H9 (cell line): ENCODE measurements at regions not wholly inside any gene's neighbourhood (a gene's known extent, or its start where the extent isn't known, plus 50 kb on each side); places are given as distances from the start of the nearest gene placed in this dataset.
"Not testable (repeated sequence)": the region's sequence is repeated elsewhere in the genome, so short reads cannot be mapped to it uniquely, and the experiment has no call there.

ENCODE experiments used
- DNase-seq: peaks from one replicate; pipeline ENCODE4 v3.0.0-alpha.2; 2017
- H2AFZ ChIP-seq: one replicate; pipeline ENCODE4 v1.6.1; 2013; ENCODE audit warnings: mild to moderate bottlenecking, low read length, control low read depth, moderate library complexity
- H2AK5ac ChIP-seq: 2 replicates; pipeline ENCODE4 v1.6.1; 2013; ENCODE audit warnings: low read length, control low read depth, mixed read lengths; ENCODE audit not compliant: insufficient read length
- H2BK120ac ChIP-seq: one replicate; pipeline ENCODE4 v1.6.1; 2013; ENCODE audit warnings: low read depth, mild to moderate bottlenecking, low read length, control low read depth, inconsistent platforms; ENCODE audit not compliant: poor library complexity, severe bottlenecking
- H2BK12ac ChIP-seq: 2 replicates; pipeline ENCODE4 v1.6.1; 2013; ENCODE audit warnings: low read length, control low read depth, mixed read lengths, low read depth; ENCODE audit not compliant: insufficient read length
- H2BK15ac ChIP-seq: 2 replicates; pipeline ENCODE4 v1.6.1; 2013; ENCODE audit warnings: low read depth, low read length, control low read depth
- H2BK20ac ChIP-seq: one replicate; pipeline ENCODE4 v1.6.1; 2013; ENCODE audit warnings: low read depth, mild to moderate bottlenecking, low read length, control low read depth, inconsistent platforms; ENCODE audit not compliant: poor library complexity, severe bottlenecking
- H2BK5ac ChIP-seq: 2 replicates; pipeline ENCODE4 v1.6.1; 2013; ENCODE audit warnings: low read length, control low read depth, mixed read lengths; ENCODE audit not compliant: insufficient read length
- H3K14ac ChIP-seq: 2 replicates; pipeline ENCODE4 v1.6.1; 2013; ENCODE audit warnings: low read length, control low read depth; ENCODE audit not compliant: insufficient read depth
- H3K18ac ChIP-seq: 2 replicates; pipeline ENCODE4 v1.6.1; 2013; ENCODE audit warnings: low read depth, mild to moderate bottlenecking, mixed read lengths, low read length, control low read depth; ENCODE audit not compliant: insufficient read length
- H3K23ac ChIP-seq: 2 replicates; pipeline ENCODE4 v1.6.1; 2013; ENCODE audit warnings: low read length, control low read depth, mixed read lengths, low read depth; ENCODE audit not compliant: insufficient read length
- H3K23me2 ChIP-seq: 2 replicates; pipeline ENCODE4 v1.6.1; 2013; ENCODE audit warnings: low read depth, mild to moderate bottlenecking, mixed read lengths, low read length, control low read depth; ENCODE audit not compliant: insufficient read length, poor library complexity, severe bottlenecking
- H3K27ac ChIP-seq: 2 replicates; pipeline ENCODE4 v1.5.1; 2013; ENCODE audit warnings: low read length, control low read depth, mixed read lengths, low read depth; ENCODE audit not compliant: insufficient read length
- H3K27me3 ChIP-seq: 2 replicates; pipeline ENCODE4 v1.6.1; 2013; ENCODE audit warnings: low read length, control low read depth, inconsistent platforms; ENCODE audit not compliant: insufficient read depth
- H3K4ac ChIP-seq: 2 replicates; pipeline ENCODE4 v1.6.1; 2013; ENCODE audit warnings: low read depth, mild to moderate bottlenecking, control low read depth, inconsistent platforms, low read length, moderate library complexity
- H3K4me1 ChIP-seq: 2 replicates; pipeline ENCODE4 v1.6.1; 2013; ENCODE audit warnings: low read length, control low read depth, inconsistent platforms; ENCODE audit not compliant: insufficient read depth
- H3K4me2 ChIP-seq: 2 replicates; pipeline ENCODE4 v1.6.1; 2013; ENCODE audit warnings: low read length, control low read depth, mixed read lengths; ENCODE audit not compliant: insufficient read length, insufficient read depth
- H3K56ac ChIP-seq: 2 replicates; pipeline ENCODE4 v1.6.1; 2013; ENCODE audit warnings: low read depth, mild to moderate bottlenecking, mixed read lengths, low read length, control low read depth; ENCODE audit not compliant: insufficient read length
- H3K79me1 ChIP-seq: 2 replicates; pipeline ENCODE4 v1.6.1; 2013; ENCODE audit warnings: low read depth, mild to moderate bottlenecking, moderate library complexity, low read length, control low read depth, inconsistent platforms; ENCODE audit not compliant: insufficient read depth, poor library complexity, severe bottlenecking
- H3K79me2 ChIP-seq: 2 replicates; pipeline ENCODE4 v1.6.1; 2013; ENCODE audit warnings: low read length, control low read depth, inconsistent platforms; ENCODE audit not compliant: insufficient read depth
- H3K9ac ChIP-seq: 2 replicates; pipeline ENCODE4 v1.6.1; 2013; ENCODE audit warnings: low read length, control low read depth, mixed read lengths; ENCODE audit not compliant: insufficient read length; ENCODE audit errors: extremely low read depth
- H3K9me3 ChIP-seq: one replicate; pipeline ENCODE4 v1.6.1; 2013; ENCODE audit warnings: low read depth, low read length, inconsistent platforms; ENCODE audit not compliant: control insufficient read depth
- H3T11ph ChIP-seq: one replicate; pipeline ENCODE4 v1.6.1; 2013; ENCODE audit warnings: mild to moderate bottlenecking, low read length, control low read depth, inconsistent platforms
- H4K20me1 ChIP-seq: one replicate; pipeline ENCODE4 v1.6.1; 2013; ENCODE audit not compliant: control insufficient read depth, insufficient read length, insufficient read depth
- H4K5ac ChIP-seq: 2 replicates; pipeline ENCODE4 v1.6.1; 2013; ENCODE audit warnings: low read depth, mild to moderate bottlenecking, mixed read lengths, low read length, control low read depth; ENCODE audit not compliant: insufficient read length
- H4K8ac ChIP-seq: replicated peaks from 2 replicates; pipeline ENCODE4 v1.6.1; 2013; ENCODE audit warnings: low read length, control low read depth, mixed read lengths, low read depth; ENCODE audit not compliant: insufficient read length
- H4K91ac ChIP-seq: 2 replicates; pipeline ENCODE4 v1.6.1; 2013; ENCODE audit warnings: low read depth, mild to moderate bottlenecking, moderate library complexity, mixed read lengths, low read length, control low read depth; ENCODE audit not compliant: insufficient read length
- H3K27ac Mint-ChIP-seq, 3 experiments: 2 replicates in 2 of 3; 3 replicates in 1 of 3; pipeline ENCODE4 v1.8.0; 2020 to 2021; ENCODE audit warnings: mixed read lengths in 3 of 3, mild to moderate bottlenecking in 1 of 3, moderate library complexity in 1 of 3
- H3K27me3 Mint-ChIP-seq: 2 replicates; pipeline ENCODE4 v1.8.0; 2021; ENCODE audit warnings: low read depth, mild to moderate bottlenecking, moderate library complexity, mixed read lengths
- H3K36me3 Mint-ChIP-seq, 3 experiments: 2 replicates in 2 of 3; 3 replicates in 1 of 3; pipeline ENCODE4 v1.8.0; 2020 to 2021; ENCODE audit warnings: low read depth in 3 of 3, mixed read lengths in 3 of 3; ENCODE audit not compliant: insufficient read depth in 1 of 3
- H3K4me1 Mint-ChIP-seq, 2 experiments: 2 replicates each; pipeline ENCODE4 v1.8.0; 2020; ENCODE audit warnings: mixed read lengths in 2 of 2
- H3K4me3 Mint-ChIP-seq, 2 experiments: 2 replicates in 1 of 2; 3 replicates in 1 of 2; pipeline ENCODE4 v1.8.0; 2020 to 2021; ENCODE audit warnings: mild to moderate bottlenecking in 2 of 2, mixed read lengths in 2 of 2, moderate library complexity in 1 of 2
- H3K9me3 Mint-ChIP-seq, 2 experiments: 2 replicates in 1 of 2; 3 replicates in 1 of 2; pipeline ENCODE4 v1.8.0; 2020; ENCODE audit warnings: mild to moderate bottlenecking in 2 of 2, mixed read lengths in 2 of 2, moderate library complexity in 1 of 2
- WGBS: extraction: QIAGEN DNeasy Blood & Tissue Kit; methylation state at CpG from one replicate; pipeline ENCODE4 v1.1.7; 2013; ENCODE audit warnings: missing lambda C conversion rate, low lambda C conversion rate, mixed read lengths; ENCODE audit not compliant: insufficient read length; ENCODE audit errors: extremely low coverage; 5-methylcytosine and 5-hydroxymethylcytosine counted together

DNA sequence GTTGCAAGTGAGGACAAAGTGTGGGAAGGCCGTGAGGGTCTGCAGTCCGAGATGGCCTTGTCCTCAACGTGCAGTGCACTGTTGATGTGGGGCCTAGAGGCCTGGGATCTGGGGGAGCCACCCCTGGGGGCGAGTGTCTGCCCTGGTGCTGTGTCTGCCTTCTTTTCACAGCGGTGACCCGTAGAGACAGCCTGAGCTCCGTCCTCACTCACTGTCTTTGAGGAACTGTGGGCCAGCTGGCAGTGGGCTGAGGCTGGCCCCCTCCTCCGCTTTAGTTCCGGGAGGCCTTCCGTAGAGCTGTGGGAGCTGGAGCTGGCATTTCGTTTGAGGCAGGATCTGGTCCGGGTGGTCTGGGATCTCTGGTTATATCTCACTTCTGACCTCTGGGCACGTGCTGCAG lies 1370.6 kb downstream of the CDH12 start:
- H3K27me3 ChIP-seq, H3K9me3 Mint-ChIP-seq: not testable (repeated sequence)

DNA sequence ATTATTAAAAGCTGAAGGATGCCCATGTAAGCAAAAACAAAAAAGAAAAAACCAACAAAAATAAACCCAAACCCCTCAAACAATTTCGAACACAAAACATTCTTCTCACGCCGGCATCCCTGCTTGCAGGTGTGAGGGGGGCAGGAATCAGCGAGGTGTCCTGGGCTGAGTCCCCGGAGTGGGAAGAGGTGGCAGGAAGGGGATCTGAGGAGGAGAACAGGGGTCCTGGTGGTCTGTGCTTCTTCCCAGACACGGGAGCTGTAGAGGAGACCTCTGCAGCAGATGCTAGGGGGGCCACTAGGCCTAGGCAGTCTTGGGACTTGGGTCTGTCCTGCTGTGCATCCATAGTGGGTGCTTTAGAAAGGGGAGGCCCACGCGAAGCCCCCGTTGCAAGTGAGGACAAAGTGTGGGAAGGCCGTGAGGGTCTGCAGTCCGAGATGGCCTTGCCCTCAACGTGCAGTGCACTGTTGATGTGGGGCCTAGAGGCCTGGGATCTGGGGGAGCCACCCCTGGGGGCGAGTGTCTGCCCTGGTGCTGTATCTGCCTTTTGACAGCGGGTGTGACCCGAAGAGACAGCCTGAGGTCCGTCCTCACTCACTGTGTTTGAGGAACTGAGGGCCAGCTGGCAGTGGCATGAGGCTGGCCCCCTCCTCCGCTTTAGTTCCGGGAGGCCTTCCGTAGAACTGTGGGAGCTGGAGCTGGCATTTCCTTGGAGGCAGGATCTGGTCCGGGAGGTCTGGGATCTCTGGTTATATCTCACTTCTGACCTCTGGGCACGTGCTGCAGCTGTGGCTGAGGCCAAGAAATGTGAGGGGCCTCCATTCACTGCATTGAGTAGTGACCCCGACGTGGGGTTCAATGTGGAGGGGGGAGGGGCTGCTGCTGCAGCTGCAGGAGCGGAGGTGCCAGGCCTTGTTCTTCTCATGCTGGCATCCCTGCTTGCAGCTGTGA lies 1371.5 kb downstream of the CDH12 start:
- H3K9ac ChIP-seq, H4K8ac ChIP-seq, H3K14ac ChIP-seq, H3K9me3 Mint-ChIP-seq, H3K18ac ChIP-seq, H2BK15ac ChIP-seq, H3K56ac ChIP-seq, H2AK5ac ChIP-seq, H3K79me2 ChIP-seq, H3K27ac ChIP-seq, H4K5ac ChIP-seq, H3K9me3 ChIP-seq, H3T11ph ChIP-seq, H3K27me3 Mint-ChIP-seq, H2BK5ac ChIP-seq, H3K4me1 ChIP-seq, H2BK12ac ChIP-seq, H3K27me3 ChIP-seq, H3K4ac ChIP-seq, H2BK20ac ChIP-seq, H3K23me2 ChIP-seq, H4K20me1 ChIP-seq, H3K4me3 Mint-ChIP-seq, H3K23ac ChIP-seq, DNase-seq, H3K4me2 ChIP-seq, H3K79me1 ChIP-seq, H2AFZ ChIP-seq, H4K91ac ChIP-seq, H2BK120ac ChIP-seq: not testable (repeated sequence)
- Mint-ChIP-seq H3K36me3 (peaks cover 13 to 22% (median 17%) of the 10 kb centered on the region in 3 experiments), H3K4me1 (peaks cover 6 to 15% of the 10 kb centered on the region in 2 experiments), H3K27ac (peak overlapping the region in 2 of 3 experiments; percentile 80 to 86; a peak in 3 of 7 replicates)
- no CpG with 5 or more reads among the region's 24 CpGs for WGBS

More for the DNA sequence above, 1370.6 kb downstream of the CDH12 start:
- H3K27ac ChIP-seq, H3K56ac ChIP-seq, H4K8ac ChIP-seq, H3K79me1 ChIP-seq, H2BK5ac ChIP-seq, H3K4me1 ChIP-seq, H3K27me3 Mint-ChIP-seq, H4K5ac ChIP-seq, H3K79me2 ChIP-seq, H2AK5ac ChIP-seq, DNase-seq, H3T11ph ChIP-seq, H2BK120ac ChIP-seq, H2BK15ac ChIP-seq, H3K9ac ChIP-seq, H4K91ac ChIP-seq, H2BK20ac ChIP-seq, H2AFZ ChIP-seq, H3K4me2 ChIP-seq, H3K14ac ChIP-seq, H3K18ac ChIP-seq, H2BK12ac ChIP-seq, H3K23me2 ChIP-seq, H4K20me1 ChIP-seq, H3K4ac ChIP-seq, H3K4me3 Mint-ChIP-seq, H3K9me3 ChIP-seq, H3K23ac ChIP-seq: not testable (repeated sequence)
- WGBS, result no CpG with 5 or more reads among the region's 13 CpGs
- Mint-ChIP-seq H3K36me3 (peaks cover 13 to 22% (median 17%) of the 10 kb centered on the region in 3 experiments), H3K4me1 (peaks cover 6 to 15% of the 10 kb centered on the region in 2 experiments), H3K27ac (peak overlapping the region; percentile 51 to 84 (median 77); a peak in 3 of 7 replicates)
